Smooth muscle cell (in vitro differentiated cells): ENCODE measurements at regions not wholly inside any gene's neighbourhood (a gene's known extent, or its start where the extent isn't known, plus 50 kb on each side); places are given as distances from the start of the nearest gene placed in this dataset.

Experiments
- DNase-seq: peaks from one replicate; lab custom pipeline; 2025; ENCODE audit not compliant: unreplicated experiment; lab: John Stamatoyannopoulos, UW
- H2AFZ ChIP-seq: fragments of 200-600 bp; sonication (generic); 2 replicates; pipeline ENCODE4 v1.6.0; 2016; ENCODE audit warnings: antibody characterized with exemption, low read depth, mild to moderate bottlenecking
- H3F3A ChIP-seq: fragments of 200-600 bp; sonication (generic); 2 replicates; pipeline ENCODE4 v1.6.0; 2017; ENCODE audit warnings: antibody characterized with exemption, low read depth
- H3K27ac ChIP-seq: fragments of 200-600 bp; sonication (generic); 2 replicates; pipeline ENCODE4 v1.5.1; 2016; ENCODE audit warnings: low read depth, mild to moderate bottlenecking
- H3K27me3 ChIP-seq: fragments of 200-600 bp; sonication (generic); 2 replicates; pipeline ENCODE4 v1.6.1; 2016; ENCODE audit warnings: low read depth, mild to moderate bottlenecking
- H3K36me3 ChIP-seq: fragments of 200-600 bp; sonication (generic); 2 replicates; pipeline ENCODE4 v1.5.1; 2016; ENCODE audit warnings: low read depth
- H3K4me1 ChIP-seq: fragments of 200-600 bp; sonication (generic); 2 replicates; pipeline ENCODE4 v1.5.1; 2016; ENCODE audit warnings: low read depth
- H3K4me2 ChIP-seq: fragments of 200-600 bp; sonication (generic); 2 replicates; pipeline ENCODE4 v1.6.0; 2016; ENCODE audit warnings: mild to moderate bottlenecking
- H3K4me3 ChIP-seq: fragments of 200-600 bp; sonication (generic); 2 replicates; pipeline ENCODE4 v1.5.1; 2016; ENCODE audit warnings: mild to moderate bottlenecking
- H3K79me2 ChIP-seq: fragments of 200-600 bp; sonication (generic); 2 replicates; pipeline ENCODE4 v1.6.0; 2016; ENCODE audit warnings: low read depth, mild to moderate bottlenecking
- H3K9ac ChIP-seq: fragments of 200-600 bp; sonication (generic); 2 replicates; pipeline ENCODE4 v1.6.0; 2016; ENCODE audit warnings: low read depth
- H3K9me3 ChIP-seq: fragments of 200-600 bp; sonication (generic); replicated peaks from 2 replicates; pipeline ENCODE4 v1.5.1; 2016; ENCODE audit warnings: low read depth
- H4K20me1 ChIP-seq: fragments of 200-600 bp; sonication (generic); 2 replicates; pipeline ENCODE4 v1.6.0; 2016; ENCODE audit warnings: low read depth
- CTCF ChIP-seq: fragments of 200-600 bp; sonication (generic); IDR thresholded peaks from 2 replicates; pipeline ENCODE4 v1.5.1; 2017; ENCODE audit warnings: borderline replicate concordance, mild to moderate bottlenecking, antibody characterized with exemption; ENCODE audit not compliant: insufficient read depth, poor library complexity, severe bottlenecking
- WGBS: methylation state at CpG from one replicate; pipeline ENCODE4 v1.1.7; 2016; ENCODE audit warnings: low lambda C conversion rate; 5-methylcytosine and 5-hydroxymethylcytosine counted together

- no peaks in the 10 kb centered on the region for H3K79me2 ChIP-seq
- H4K20me1 ChIP-seq = no peaks in the 10 kb centered on the region
- H3F3A ChIP-seq = no peaks in the 10 kb centered on the region
- no peaks in the 10 kb centered on the region for H3K27me3 ChIP-seq
- no peaks in the 10 kb centered on the region for H3K9me3 ChIP-seq
- H3K27ac ChIP-seq = no peak overlapping the region
- H3K36me3 ChIP-seq = no peaks in the 10 kb centered on the region
- no peak for DNase-seq
- H3K4me3 ChIP-seq = no peak overlapping the region
- WGBS = 97% methylated on average over 1 of the region's 1 CpG
- H3K9ac ChIP-seq = no peak overlapping the region
- no peaks in the 10 kb centered on the region for H3K4me1 ChIP-seq
- no peak overlapping the region for H3K4me2 ChIP-seq
- TF ChIP-seq CTCF = no peak
- H2AFZ ChIP-seq = no peak overlapping the region
Observed at GRCh38 chr4:179029683-179030082, 1587.4 kb upstream of the AGA start.

GRCh38 chr4:179040259-179040658 lies 1598.0 kb upstream of the AGA start:
- no peaks in the 10 kb centered on the region for H3K27me3 ChIP-seq
- no peak overlapping the region for H3K9ac ChIP-seq
- TF ChIP-seq CTCF = no peak
- no peaks in the 10 kb centered on the region for H3K79me2 ChIP-seq
- H3K4me2 ChIP-seq = no peak overlapping the region
- H3K4me1 ChIP-seq = peaks cover 9% of the 10 kb centered on the region
- no peak for DNase-seq
- WGBS = 41% methylated on average over 1 of the region's 1 CpG
- H4K20me1 ChIP-seq = no peaks in the 10 kb centered on the region
- no peaks in the 10 kb centered on the region for H3F3A ChIP-seq
- H3K9me3 ChIP-seq = no peaks in the 10 kb centered on the region
- H3K27ac ChIP-seq = no peak overlapping the region
- H3K4me3 ChIP-seq = no peak overlapping the region
- H2AFZ ChIP-seq = no peak overlapping the region
- no peaks in the 10 kb centered on the region for H3K36me3 ChIP-seq

GRCh38 chr4:179048839-179049453 lies 1606.7 kb upstream of the AGA start:
- Histone ChIP-seq H3K9me3 (no peaks in the 10 kb centered on the region), H3K4me1 (no peaks in the 10 kb centered on the region), H3K79me2 (no peaks in the 10 kb centered on the region), H3K4me3 (no peak overlapping the region), H3K27ac (no peak overlapping the region), H2AFZ (no peak overlapping the region), H3K27me3 (no peaks in the 10 kb centered on the region), H3K36me3 (no peaks in the 10 kb centered on the region), H3K9ac (no peak overlapping the region), H3K4me2 (no peak overlapping the region), H3F3A (no peaks in the 10 kb centered on the region), H4K20me1 (no peaks in the 10 kb centered on the region)
- 72% methylated on average over 6 of the region's 6 CpGs for whole genome bisulfite sequencing
- no peak for DNase-seq
- no peak for TF ChIP-seq CTCF

GRCh38 chr4:179051206-179051605 lies 1609.0 kb upstream of the AGA start:
- no peak overlapping the region for H3K27ac ChIP-seq
- no peak overlapping the region for H3K4me2 ChIP-seq
- 74% methylated on average over 1 of the region's 1 CpG for WGBS
- TF ChIP-seq CTCF = no peak
- no peak for DNase-seq
- H4K20me1 ChIP-seq = no peaks in the 10 kb centered on the region
- H3K9ac ChIP-seq = no peak overlapping the region
- no peaks in the 10 kb centered on the region for H3K27me3 ChIP-seq
- no peak overlapping the region for H3K4me3 ChIP-seq
- H2AFZ ChIP-seq = no peak overlapping the region
- H3K4me1 ChIP-seq = no peaks in the 10 kb centered on the region
- no peaks in the 10 kb centered on the region for H3K79me2 ChIP-seq
- H3K36me3 ChIP-seq = no peaks in the 10 kb centered on the region
- H3F3A ChIP-seq = no peaks in the 10 kb centered on the region
- H3K9me3 ChIP-seq = no peaks in the 10 kb centered on the region
